Transverse colon (tissue), 3 donors: ENCODE measurements at regions not wholly inside any gene's neighbourhood (a gene's known extent, or its start where the extent isn't known, plus 50 kb on each side); places are given as distances from the start of the nearest gene placed in this dataset.

Source experiments
- CTCF ChIP-seq, 5 experiments: fragments of 200-600 bp in 3 of 5; fragments of 450-650 bp in 2 of 5; sonication (generic) in 3 of 5; IDR thresholded peaks; 1 replicate in 2 of 5; 2 replicates in 3 of 5; pipeline ENCODE4 v1.5.1; 2016 to 2017; ENCODE audit warnings: antibody characterized with exemption in 5 of 5, inconsistent platforms in 3 of 5, mild to moderate bottlenecking in 2 of 5, moderate library complexity in 1 of 5
- POLR2A ChIP-seq: fragments of 450-650 bp; IDR thresholded peaks from one replicate; pipeline ENCODE4 v1.6.1; 2016; ENCODE audit warnings: antibody characterized with exemption, mild to moderate bottlenecking, moderate library complexity

GRCh38 chr5:25481463-25481862 is 836.7 kb upstream of the CDH10 start:
- TF ChIP-seq CTCF (IDR thresholded peaks at IDR 0.05) (no peak), POLR2A (no peak)
